22Rv1 (cell line): ENCODE measurements at regions not wholly inside any gene's neighbourhood (a gene's known extent, or its start where the extent isn't known, plus 50 kb on each side); places are given as distances from the start of the nearest gene placed in this dataset.

ENCODE experiments used
- CTCF ChIP-seq: fragments of 450-650 bp; IDR thresholded peaks from 2 replicates; pipeline ENCODE4 v1.5.1; 2017; ENCODE audit warnings: mild to moderate bottlenecking
- ZFX ChIP-seq: fragments of 450-650 bp; IDR thresholded peaks from 2 replicates; pipeline ENCODE4 v1.6.1; 2017; ENCODE audit warnings: antibody characterized with exemption, borderline replicate concordance

GRCh38 chr15:96578393-96578792 lies 247.9 kb downstream of the NR2F2 start:
- TF ChIP-seq CTCF (no peak), ZFX (no peak)
